Calu3 (cell line): ENCODE measurements at regions not wholly inside any gene's neighbourhood (a gene's known extent, or its start where the extent isn't known, plus 50 kb on each side); places are given as distances from the start of the nearest gene placed in this dataset.

Source experiments
- BruUV-seq: library from RNA; stranded (reverse); fragments of 400-500 nt; replicated peaks from 2 replicates; lab custom pipeline; 2021; lab: Mats Ljungman, UMichigan
- CTCF ChIA-PET: fragments of 300-600 bp; sonication (Branson Sonifier 250); formaldehyde crosslinking; loops from one replicate; lab custom pipeline; 2022; ENCODE audit warnings: antibody characterized with exemption; lab: Charles Lee
- DNase-seq: peaks from one replicate; pipeline ENCODE4 v3.0.0; 2022
- H3K27ac Mint-ChIP-seq: one replicate; pipeline ENCODE4 v1.8.0; 2022; ENCODE audit warnings: mixed read lengths; ENCODE audit not compliant: unreplicated experiment
- H3K27me3 Mint-ChIP-seq: one replicate; pipeline ENCODE4 v1.8.0; 2022; ENCODE audit warnings: mixed read lengths; ENCODE audit not compliant: unreplicated experiment
- H3K36me3 Mint-ChIP-seq: one replicate; pipeline ENCODE4 v1.8.0; 2022; ENCODE audit warnings: mild to moderate bottlenecking, moderate library complexity, mixed read lengths; ENCODE audit not compliant: insufficient read depth, unreplicated experiment
- H3K4me1 Mint-ChIP-seq: one replicate; pipeline ENCODE4 v1.8.0; 2022; ENCODE audit warnings: mild to moderate bottlenecking, low read depth, mixed read lengths; ENCODE audit not compliant: unreplicated experiment
- H3K4me3 Mint-ChIP-seq: one replicate; pipeline ENCODE4 v1.8.0; 2022; ENCODE audit warnings: mild to moderate bottlenecking, low read depth, moderate library complexity, mixed read lengths; ENCODE audit not compliant: unreplicated experiment
- H3K9me3 Mint-ChIP-seq: one replicate; pipeline ENCODE4 v1.8.0; 2022; ENCODE audit warnings: low read depth, mixed read lengths; ENCODE audit not compliant: unreplicated experiment
- intact Hi-C: fragments of 100-400 bp; cut with micrococcal nuclease; formaldehyde crosslinking; loops from one replicate; pipeline ENCODE4 v1.10.0; 2022; ENCODE audit not compliant: unreplicated experiment
- TF ChIP-seq, protein P1 (sequence below): fragments of 200-600 bp; IDR thresholded peaks from one replicate; pipeline ENCODE4 v1.8.0; 2022; ENCODE audit warnings: antibody characterized with exemption; ENCODE audit not compliant: unreplicated experiment

DNA sequence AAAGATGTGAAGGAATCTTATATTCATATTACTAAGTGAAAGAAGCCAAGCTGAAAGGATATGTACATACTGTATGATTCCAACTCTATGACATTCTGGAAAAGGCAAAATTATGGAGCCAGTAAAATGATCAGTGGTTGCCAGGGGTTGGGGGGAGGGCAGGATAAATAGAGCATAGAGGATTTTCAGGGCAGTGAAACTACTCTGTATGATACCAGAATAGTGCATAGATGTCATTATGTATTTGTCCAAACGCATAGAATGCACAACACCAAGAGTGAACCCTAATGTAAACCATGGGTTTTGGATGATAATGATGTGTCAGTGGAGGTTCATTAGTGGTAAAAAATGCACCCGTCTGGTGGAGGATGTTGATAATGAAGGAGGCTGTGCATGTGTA is 71.0 kb upstream of the ZNF423 start:
- DNase-seq, result no peak
- Mint-ChIP-seq H3K4me1 (no peaks in the 10 kb centered on the region), H3K27me3 (peaks cover 98% of the 10 kb centered on the region), H3K36me3 (no peaks in the 10 kb centered on the region), H3K9me3 (no peaks in the 10 kb centered on the region), H3K4me3 (no peak overlapping the region), H3K27ac (no peak overlapping the region)
- intact Hi-C loops, result loop anchor here (2.0 kb wide), 1 partner anchor 172 kb away; no protein-coding TSS in a partner anchor
- CTCF ChIA-PET, result interaction anchor here (0.7 kb wide), 1 partner anchor 142 kb away, joined by 3 read pairs; no protein-coding TSS in a partner anchor
- no TSS peak for BruUV-seq
- TF ChIP-seq, protein P1, sequence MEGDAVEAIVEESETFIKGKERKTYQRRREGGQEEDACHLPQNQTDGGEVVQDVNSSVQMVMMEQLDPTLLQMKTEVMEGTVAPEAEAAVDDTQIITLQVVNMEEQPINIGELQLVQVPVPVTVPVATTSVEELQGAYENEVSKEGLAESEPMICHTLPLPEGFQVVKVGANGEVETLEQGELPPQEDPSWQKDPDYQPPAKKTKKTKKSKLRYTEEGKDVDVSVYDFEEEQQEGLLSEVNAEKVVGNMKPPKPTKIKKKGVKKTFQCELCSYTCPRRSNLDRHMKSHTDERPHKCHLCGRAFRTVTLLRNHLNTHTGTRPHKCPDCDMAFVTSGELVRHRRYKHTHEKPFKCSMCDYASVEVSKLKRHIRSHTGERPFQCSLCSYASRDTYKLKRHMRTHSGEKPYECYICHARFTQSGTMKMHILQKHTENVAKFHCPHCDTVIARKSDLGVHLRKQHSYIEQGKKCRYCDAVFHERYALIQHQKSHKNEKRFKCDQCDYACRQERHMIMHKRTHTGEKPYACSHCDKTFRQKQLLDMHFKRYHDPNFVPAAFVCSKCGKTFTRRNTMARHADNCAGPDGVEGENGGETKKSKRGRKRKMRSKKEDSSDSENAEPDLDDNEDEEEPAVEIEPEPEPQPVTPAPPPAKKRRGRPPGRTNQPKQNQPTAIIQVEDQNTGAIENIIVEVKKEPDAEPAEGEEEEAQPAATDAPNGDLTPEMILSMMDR, result no peak

DNA sequence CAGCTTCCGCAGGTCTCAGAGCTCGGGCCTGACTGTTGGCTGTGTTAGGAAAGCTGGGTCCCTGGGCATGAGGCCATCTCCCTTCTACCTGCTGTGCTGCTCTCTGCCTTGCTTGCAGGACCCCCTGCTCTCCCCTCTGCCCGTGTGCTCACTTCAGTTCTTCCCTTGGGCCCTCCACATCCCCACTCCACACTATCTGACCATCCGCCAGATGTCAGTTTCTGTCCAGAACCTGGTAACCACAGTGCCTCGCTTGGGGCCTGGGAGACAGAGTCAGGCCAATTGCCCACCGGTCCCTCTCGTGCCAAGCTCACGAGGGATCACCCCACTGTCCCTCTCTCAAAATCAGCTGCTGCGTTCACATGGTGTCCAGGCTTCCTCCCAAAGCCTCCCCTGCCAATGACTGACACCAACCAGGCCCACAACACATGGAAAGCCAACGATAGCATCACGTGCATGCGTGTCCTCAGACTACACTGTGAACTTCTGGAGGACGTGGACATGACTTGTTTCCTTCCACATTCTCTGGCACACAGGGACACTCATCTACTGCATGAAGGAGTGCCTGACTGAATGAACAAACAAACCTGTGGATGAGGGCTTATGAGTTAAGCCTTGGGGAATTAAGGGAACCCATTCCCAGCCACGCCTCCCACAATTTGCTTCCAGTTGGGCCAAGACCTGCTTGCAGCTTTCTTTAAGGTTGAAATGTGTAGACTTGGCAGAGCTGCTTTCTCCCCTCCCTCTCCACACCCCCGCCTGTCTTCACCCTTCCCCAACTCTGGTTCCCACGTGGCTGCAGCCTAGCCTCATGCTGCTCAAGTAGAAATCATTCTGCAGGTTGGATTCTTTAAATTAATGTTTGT is 72.5 kb upstream of the ZNF423 start:
- no peak for DNase-seq
- BruUV-seq, result no TSS peak
- H3K27me3 Mint-ChIP-seq, result peaks cover 100% of the 10 kb centered on the region
- H3K36me3 Mint-ChIP-seq, result no peaks in the 10 kb centered on the region
- no peak overlapping the region for H3K27ac Mint-ChIP-seq
- no peaks in the 10 kb centered on the region for H3K9me3 Mint-ChIP-seq
- H3K4me3 Mint-ChIP-seq, result no peak overlapping the region
- CTCF ChIA-PET, result no interaction called here
- intact Hi-C loops, result no loop called here
- TF ChIP-seq, protein P1, result no peak
- no peaks in the 10 kb centered on the region for H3K4me1 Mint-ChIP-seq

DNA sequence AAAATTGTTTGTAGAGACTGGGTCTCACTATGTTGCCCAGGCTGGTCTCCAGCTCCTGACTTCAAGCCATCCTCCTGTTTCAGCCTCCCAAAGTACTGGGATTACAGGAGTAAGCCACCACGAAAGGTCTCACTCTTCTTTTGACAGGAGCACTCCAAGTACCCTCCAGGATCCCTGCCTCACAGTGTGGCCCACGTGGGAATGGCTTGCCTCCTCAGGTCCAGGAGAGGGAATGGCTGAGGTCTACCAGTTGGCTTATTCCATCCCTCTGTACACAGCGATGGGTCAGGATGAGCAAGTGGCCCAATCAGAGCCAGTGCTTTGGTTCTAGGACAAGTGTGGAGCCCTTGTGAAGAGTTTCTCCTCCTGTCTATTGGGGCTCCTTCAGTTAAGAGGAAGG is 73.7 kb upstream of the ZNF423 start:
- BruUV-seq, result no TSS peak
- intact Hi-C loops, result no loop called here
- DNase-seq, result no peak
- TF ChIP-seq, protein P1, result no peak
- Mint-ChIP-seq H3K27me3 (peaks cover 100% of the 10 kb centered on the region), H3K4me1 (no peaks in the 10 kb centered on the region), H3K27ac (no peak overlapping the region), H3K36me3 (no peaks in the 10 kb centered on the region), H3K9me3 (no peaks in the 10 kb centered on the region), H3K4me3 (no peak overlapping the region)
- CTCF ChIA-PET, result no interaction called here

DNA sequence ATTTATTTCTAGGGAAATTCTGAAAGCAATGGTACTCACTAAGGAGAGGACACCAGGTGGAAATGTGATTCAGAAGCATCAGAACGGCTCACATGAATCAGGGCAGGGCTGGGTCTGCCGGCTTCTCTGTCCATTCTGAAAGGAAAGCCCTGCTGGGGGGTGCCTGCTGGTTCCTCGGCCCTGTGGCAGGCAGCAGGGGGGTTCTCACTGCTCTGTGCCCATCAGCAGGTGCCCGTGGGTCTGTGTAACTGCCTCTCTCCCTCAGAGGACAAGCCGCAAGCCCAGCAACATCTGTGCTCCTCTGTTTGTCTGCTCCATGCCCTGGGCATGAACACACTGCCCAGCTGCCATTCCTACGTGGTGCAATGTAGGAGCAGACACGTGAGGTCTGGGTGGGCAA is 74.9 kb upstream of the ZNF423 start:
- Mint-ChIP-seq H3K4me3 (no peak overlapping the region), H3K27me3 (peaks cover 100% of the 10 kb centered on the region), H3K36me3 (no peaks in the 10 kb centered on the region), H3K9me3 (no peaks in the 10 kb centered on the region), H3K27ac (no peak overlapping the region), H3K4me1 (no peaks in the 10 kb centered on the region)
- no TSS peak for BruUV-seq
- intact Hi-C loops, result no loop called here
- no peak for DNase-seq
- TF ChIP-seq, protein P1, result no peak
- CTCF ChIA-PET, result no interaction called here
